DND-41 (cell line): ENCODE measurements at regions not wholly inside any gene's neighbourhood (a gene's known extent, or its start where the extent isn't known, plus 50 kb on each side); places are given as distances from the start of the nearest gene placed in this dataset.

ENCODE experiments used
- EZH2 ChIP-seq: IDR thresholded peaks from 3 replicates; pipeline ENCODE4 v1.6.1; 2012; ENCODE audit warnings: borderline replicate concordance, low read depth, mild to moderate bottlenecking, moderate library complexity, low read length, inconsistent platforms; ENCODE audit not compliant: severe bottlenecking
- TF ChIP-seq, protein P1 (sequence below): IDR thresholded peaks from 2 replicates; pipeline ENCODE4 v1.5.1; 2012; ENCODE audit warnings: borderline replicate concordance, low read length, moderate library complexity, mild to moderate bottlenecking; ENCODE audit not compliant: poor library complexity, severe bottlenecking; ENCODE audit errors: extremely low read depth

DNA sequence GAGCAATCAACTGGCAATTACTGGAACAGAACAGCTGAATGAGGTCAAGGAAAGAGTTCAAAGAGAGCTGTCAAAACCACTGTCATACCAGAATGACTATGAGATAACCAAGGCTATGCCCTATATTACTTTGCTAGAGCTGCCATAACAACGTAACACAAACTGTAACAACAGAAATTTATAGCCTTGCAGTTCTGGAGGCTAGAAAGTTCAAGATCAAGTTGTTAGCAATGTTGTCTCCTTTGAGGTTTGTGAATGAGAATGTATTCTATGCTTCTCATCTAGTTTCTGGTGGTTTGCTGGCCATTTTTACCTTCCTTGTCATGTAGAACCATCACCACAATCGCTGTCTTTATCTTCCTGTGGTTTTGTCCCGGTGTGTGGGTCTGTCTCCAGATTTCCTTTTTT is 1323.0 kb upstream of the GJE1 start:
- TF ChIP-seq, protein P1, sequence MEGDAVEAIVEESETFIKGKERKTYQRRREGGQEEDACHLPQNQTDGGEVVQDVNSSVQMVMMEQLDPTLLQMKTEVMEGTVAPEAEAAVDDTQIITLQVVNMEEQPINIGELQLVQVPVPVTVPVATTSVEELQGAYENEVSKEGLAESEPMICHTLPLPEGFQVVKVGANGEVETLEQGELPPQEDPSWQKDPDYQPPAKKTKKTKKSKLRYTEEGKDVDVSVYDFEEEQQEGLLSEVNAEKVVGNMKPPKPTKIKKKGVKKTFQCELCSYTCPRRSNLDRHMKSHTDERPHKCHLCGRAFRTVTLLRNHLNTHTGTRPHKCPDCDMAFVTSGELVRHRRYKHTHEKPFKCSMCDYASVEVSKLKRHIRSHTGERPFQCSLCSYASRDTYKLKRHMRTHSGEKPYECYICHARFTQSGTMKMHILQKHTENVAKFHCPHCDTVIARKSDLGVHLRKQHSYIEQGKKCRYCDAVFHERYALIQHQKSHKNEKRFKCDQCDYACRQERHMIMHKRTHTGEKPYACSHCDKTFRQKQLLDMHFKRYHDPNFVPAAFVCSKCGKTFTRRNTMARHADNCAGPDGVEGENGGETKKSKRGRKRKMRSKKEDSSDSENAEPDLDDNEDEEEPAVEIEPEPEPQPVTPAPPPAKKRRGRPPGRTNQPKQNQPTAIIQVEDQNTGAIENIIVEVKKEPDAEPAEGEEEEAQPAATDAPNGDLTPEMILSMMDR = no peak
- no peak for TF ChIP-seq EZH2
